ENCODE measurements at regions not wholly inside any gene's neighbourhood (a gene's known extent, or its start where the extent isn't known, plus 50 kb on each side); places are given as distances from the start of the nearest gene placed in this dataset.

DNA sequence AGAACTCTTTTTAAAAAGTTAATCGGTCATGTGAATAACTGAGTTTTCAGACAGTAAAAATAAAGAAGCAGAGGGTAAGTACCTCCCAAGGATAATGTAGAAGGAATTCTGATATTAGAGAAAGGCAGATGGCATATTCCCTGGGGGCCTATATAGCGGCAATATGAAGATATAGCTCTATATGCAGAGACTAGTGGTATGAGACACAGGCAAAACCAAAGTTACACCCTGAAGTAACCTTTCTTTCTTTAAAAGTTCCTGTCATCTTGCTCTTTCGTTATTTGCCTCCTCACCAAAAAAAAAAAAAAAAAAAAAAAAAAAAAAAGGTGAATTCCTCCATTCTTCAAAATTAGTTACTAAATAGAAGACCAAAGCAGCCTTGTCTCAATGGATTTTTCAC, 76.2 kb upstream of the ARHGAP32 start:
- Histone ChIP-seq H3K27ac (no peak overlapping the region), H3K4me1 (peaks cover 0 to 9% (median 0%) of the 10 kb centered on the region in 12 donors), H3K4me3 (no peak overlapping the region), H3K27me3 (no peaks in the 10 kb centered on the region), H3K9me3 (no peaks in the 10 kb centered on the region), H3K36me3 (no peaks in the 10 kb centered on the region)
- WGBS, 4 donors: 83 to 93% (median 87%) methylated on average over 3 of the region's 3 CpGs
- TF ChIP-seq, protein P1, sequence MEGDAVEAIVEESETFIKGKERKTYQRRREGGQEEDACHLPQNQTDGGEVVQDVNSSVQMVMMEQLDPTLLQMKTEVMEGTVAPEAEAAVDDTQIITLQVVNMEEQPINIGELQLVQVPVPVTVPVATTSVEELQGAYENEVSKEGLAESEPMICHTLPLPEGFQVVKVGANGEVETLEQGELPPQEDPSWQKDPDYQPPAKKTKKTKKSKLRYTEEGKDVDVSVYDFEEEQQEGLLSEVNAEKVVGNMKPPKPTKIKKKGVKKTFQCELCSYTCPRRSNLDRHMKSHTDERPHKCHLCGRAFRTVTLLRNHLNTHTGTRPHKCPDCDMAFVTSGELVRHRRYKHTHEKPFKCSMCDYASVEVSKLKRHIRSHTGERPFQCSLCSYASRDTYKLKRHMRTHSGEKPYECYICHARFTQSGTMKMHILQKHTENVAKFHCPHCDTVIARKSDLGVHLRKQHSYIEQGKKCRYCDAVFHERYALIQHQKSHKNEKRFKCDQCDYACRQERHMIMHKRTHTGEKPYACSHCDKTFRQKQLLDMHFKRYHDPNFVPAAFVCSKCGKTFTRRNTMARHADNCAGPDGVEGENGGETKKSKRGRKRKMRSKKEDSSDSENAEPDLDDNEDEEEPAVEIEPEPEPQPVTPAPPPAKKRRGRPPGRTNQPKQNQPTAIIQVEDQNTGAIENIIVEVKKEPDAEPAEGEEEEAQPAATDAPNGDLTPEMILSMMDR (IDR thresholded peaks at IDR 0.05): no peak
- no peak for TF ChIP-seq POLR2A (IDR thresholded peaks at IDR 0.05)
- DNase-seq (no peak), ATAC-seq (no peak)
- intact Hi-C loops (cut with DNase I): no loop called here

DNA sequence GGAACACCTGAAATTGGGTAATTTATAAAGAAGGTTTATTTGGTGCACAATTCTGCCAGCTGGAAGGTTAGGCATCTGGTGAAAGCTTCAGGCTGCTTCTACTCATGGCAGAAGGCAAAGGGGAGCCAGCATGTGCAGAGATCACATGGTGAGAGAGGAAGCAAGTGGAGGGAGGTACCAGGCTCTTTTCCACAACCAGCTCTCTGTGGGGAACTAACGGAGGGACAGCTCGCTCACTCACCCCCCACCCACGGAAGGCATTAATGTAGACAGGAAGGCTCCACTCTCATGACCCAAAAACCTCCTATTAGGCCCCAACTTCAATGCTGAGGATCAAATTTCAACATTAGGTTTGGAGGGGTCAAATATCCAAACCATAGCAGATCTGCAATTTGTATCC, 75.6 kb upstream of the ARHGAP32 start:
- ATAC-seq (no peak), DNase-seq (no peak)
- Histone ChIP-seq H3K4me3 (no peak overlapping the region), H3K9me3 (no peaks in the 10 kb centered on the region), H3K27me3 (no peaks in the 10 kb centered on the region), H3K36me3 (no peaks in the 10 kb centered on the region), H3K4me1 (peaks cover 0 to 9% (median 0%) of the 10 kb centered on the region in 12 donors), H3K27ac (no peak overlapping the region)
- intact Hi-C loops (cut with DNase I): no loop called here
- WGBS, 4 donors: 73 to 86% (median 82%) methylated on average over 3 of the region's 3 CpGs
- no peak for TF ChIP-seq POLR2A (IDR thresholded peaks at IDR 0.05)
- TF ChIP-seq, protein P1 (IDR thresholded peaks at IDR 0.05): no peak

DNA sequence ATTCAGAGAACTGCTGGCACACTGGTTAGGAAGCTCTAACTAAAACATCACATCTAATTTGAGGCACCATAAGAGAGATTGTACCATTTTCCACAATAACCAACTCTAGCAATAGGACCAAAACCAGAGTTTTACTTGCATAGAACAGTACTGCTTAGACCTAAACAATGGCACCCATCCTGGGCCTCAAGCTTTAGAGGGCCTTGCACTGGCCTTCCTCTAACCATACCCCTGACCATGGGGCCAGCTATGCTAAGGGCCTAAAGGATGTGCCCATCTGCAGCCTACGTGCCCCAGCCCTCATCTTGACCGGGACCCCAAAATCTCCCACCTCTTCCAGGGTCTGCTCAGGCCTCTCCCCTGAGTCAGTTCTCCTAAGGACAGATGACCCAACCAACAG, 74.4 kb upstream of the ARHGAP32 start:
- ATAC-seq: no peak
- Histone ChIP-seq H3K4me1 (peaks cover 0 to 9% (median 0%) of the 10 kb centered on the region in 12 donors), H3K4me3 (no peak overlapping the region), H3K9me3 (no peaks in the 10 kb centered on the region), H3K27me3 (no peaks in the 10 kb centered on the region), H3K27ac (no peak overlapping the region), H3K36me3 (no peaks in the 10 kb centered on the region)
- DNase-seq: no peak
- 80 to 100% (median 95%) methylated on average over 2 of the region's 2 CpGs for WGBS, 4 donors
- TF ChIP-seq, protein P1 (IDR thresholded peaks at IDR 0.05): no peak
- TF ChIP-seq POLR2A (IDR thresholded peaks at IDR 0.05): no peak
- intact Hi-C loops (cut with DNase I): no loop called here

DNA sequence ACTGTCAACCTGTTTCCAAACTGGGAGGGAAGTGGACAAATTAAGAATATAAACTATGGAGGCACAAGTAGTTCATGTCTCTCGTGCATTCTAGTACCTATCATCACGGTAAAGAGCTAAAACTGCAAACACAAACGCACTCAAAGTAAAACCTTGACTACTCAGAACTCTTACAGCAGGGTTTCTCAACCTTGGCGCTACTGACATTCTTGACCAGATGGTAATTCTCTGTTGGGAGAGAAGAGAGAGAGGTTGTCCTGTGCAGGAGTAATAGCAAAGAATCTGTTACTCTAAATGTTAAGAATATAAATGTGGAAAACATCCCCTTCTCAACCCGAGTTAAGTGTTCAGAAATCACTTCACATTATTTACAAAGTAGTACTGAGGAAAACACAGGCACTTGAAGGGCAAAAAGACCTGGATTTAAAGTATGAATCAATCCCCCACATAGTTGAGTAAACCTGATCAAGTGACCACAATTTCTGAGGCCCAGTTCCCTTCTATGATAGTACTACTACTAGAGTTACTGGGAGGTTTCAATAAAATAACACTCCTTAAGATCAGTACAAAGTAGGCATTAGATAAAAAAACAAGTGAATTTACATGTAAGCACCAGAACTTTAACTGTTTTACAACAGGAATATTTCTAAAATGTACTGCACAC, 73.1 kb upstream of the ARHGAP32 start:
- ATAC-seq: no peak
- TF ChIP-seq, protein P1 (IDR thresholded peaks at IDR 0.05): no peak
- no peak for TF ChIP-seq POLR2A (IDR thresholded peaks at IDR 0.05)
- no peaks in the 10 kb centered on the region for H3K36me3 ChIP-seq
- WGBS, 4 donors: 86 to 90% (median 87%) methylated on average over 5 of the region's 5 CpGs
- DNase-seq: no peak
- no peaks in the 10 kb centered on the region for H3K9me3 ChIP-seq
- H3K4me1 ChIP-seq: peaks cover 0 to 9% (median 0%) of the 10 kb centered on the region in 12 donors
- intact Hi-C loops (cut with DNase I): no loop called here
- H3K4me3 ChIP-seq: no peak overlapping the region
- H3K27me3 ChIP-seq: no peaks in the 10 kb centered on the region
- H3K27ac ChIP-seq: no peak overlapping the region

Measured in heart left ventricle (tissue), 16 donors.